Sigmoid colon (tissue), 4 donors: ENCODE measurements at regions not wholly inside any gene's neighbourhood (a gene's known extent, or its start where the extent isn't known, plus 50 kb on each side); places are given as distances from the start of the nearest gene placed in this dataset.

ENCODE experiments used
- EP300 ChIP-seq, 4 donors: sonication (generic); formaldehyde crosslinking; IDR thresholded peaks; one replicate each; pipeline ENCODE4 v1.6.1; 2017; ENCODE audit warnings: antibody characterized with exemption in 4 of 4
- POLR2A ChIP-seq, 2 donors: fragments of 450-650 bp; IDR thresholded peaks; one replicate each; pipeline ENCODE4 v1.6.1; 2016; ENCODE audit warnings: antibody characterized with exemption in 2 of 2, mild to moderate bottlenecking in 2 of 2, moderate library complexity in 2 of 2
- TF ChIP-seq, protein P1 (sequence below), 4 experiments: fragments of 450-650 bp in 3 of 4; fragments of 200-600 bp in 1 of 4; IDR thresholded peaks; one replicate each; pipeline ENCODE4 v1.5.1; 2016 to 2019; ENCODE audit warnings: antibody characterized with exemption in 4 of 4, mild to moderate bottlenecking in 3 of 4, moderate library complexity in 2 of 4

DNA sequence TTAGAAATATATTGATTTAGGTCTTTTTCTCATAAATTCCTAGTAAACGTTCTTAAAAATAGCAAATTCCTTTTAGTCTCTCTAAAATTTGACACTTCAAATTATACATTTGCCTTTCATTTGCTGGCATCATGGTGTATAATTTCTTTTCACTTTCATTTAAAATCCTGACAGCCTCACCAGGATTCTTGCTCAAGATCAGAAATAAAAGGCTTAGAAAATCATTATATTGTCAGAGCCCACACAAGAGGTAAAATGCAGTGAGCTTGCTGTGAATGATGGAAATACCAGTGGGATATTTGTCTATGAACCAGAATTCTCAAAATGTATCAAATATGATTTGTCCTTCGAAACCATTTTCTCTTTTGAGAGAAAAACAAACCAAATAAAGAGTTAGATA is 78.2 kb upstream of the PIK3C2G start:
- TF ChIP-seq, protein P1, sequence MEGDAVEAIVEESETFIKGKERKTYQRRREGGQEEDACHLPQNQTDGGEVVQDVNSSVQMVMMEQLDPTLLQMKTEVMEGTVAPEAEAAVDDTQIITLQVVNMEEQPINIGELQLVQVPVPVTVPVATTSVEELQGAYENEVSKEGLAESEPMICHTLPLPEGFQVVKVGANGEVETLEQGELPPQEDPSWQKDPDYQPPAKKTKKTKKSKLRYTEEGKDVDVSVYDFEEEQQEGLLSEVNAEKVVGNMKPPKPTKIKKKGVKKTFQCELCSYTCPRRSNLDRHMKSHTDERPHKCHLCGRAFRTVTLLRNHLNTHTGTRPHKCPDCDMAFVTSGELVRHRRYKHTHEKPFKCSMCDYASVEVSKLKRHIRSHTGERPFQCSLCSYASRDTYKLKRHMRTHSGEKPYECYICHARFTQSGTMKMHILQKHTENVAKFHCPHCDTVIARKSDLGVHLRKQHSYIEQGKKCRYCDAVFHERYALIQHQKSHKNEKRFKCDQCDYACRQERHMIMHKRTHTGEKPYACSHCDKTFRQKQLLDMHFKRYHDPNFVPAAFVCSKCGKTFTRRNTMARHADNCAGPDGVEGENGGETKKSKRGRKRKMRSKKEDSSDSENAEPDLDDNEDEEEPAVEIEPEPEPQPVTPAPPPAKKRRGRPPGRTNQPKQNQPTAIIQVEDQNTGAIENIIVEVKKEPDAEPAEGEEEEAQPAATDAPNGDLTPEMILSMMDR (IDR thresholded peaks at IDR 0.05): no peak
- TF ChIP-seq POLR2A (IDR thresholded peaks at IDR 0.05) (no peak), EP300 (IDR thresholded peaks at IDR 0.05) (no peak)
